ENCODE measurements at regions not wholly inside any gene's neighbourhood (a gene's known extent, or its start where the extent isn't known, plus 50 kb on each side); places are given as distances from the start of the nearest gene placed in this dataset.

- TF ChIP-seq ZNF274 (IDR thresholded peaks at IDR 0.05; ENCODE audit: low read depth, low read length), result no peak
- no peak for TF ChIP-seq YY1 (IDR thresholded peaks at IDR 0.05; ENCODE audit: extremely low read depth, insufficient replicate concordance, low read depth, low read length)
- TF ChIP-seq POLR2AphosphoS5 (IDR thresholded peaks at IDR 0.05; ENCODE audit: low read depth, low read length), result no peak
- TF ChIP-seq SP1 (IDR thresholded peaks at IDR 0.05; ENCODE audit: low read depth), result no peak
- no peak for TF ChIP-seq REST (IDR thresholded peaks at IDR 0.05; ENCODE audit: low read depth)
- TF ChIP-seq ZFX (IDR thresholded peaks at IDR 0.05), result no peak
- no peak for TF ChIP-seq CTCF (IDR thresholded peaks at IDR 0.05 in 2 of 3, conservative IDR thresholded peaks at IDR 0.05 in 1 of 3; ENCODE audit: borderline replicate concordance in 1 of 3, insufficient read depth in 1 of 3, low read depth in 2 of 3, low read length in 2 of 3)
- no peak for TF ChIP-seq CEBPB (IDR thresholded peaks at IDR 0.05; ENCODE audit: low read depth)
- TF ChIP-seq SRF (IDR thresholded peaks at IDR 0.05; ENCODE audit: low read depth), result no peak
- TF ChIP-seq EZH2 (IDR thresholded peaks at IDR 0.05), result no peak
- TF ChIP-seq ELF1 (IDR thresholded peaks at IDR 0.05; ENCODE audit: borderline replicate concordance, low read depth), result no peak
- no peak for TF ChIP-seq EZH2phosphoT487 (IDR thresholded peaks at IDR 0.05; ENCODE audit: borderline replicate concordance)
- TF ChIP-seq POLR2A (IDR thresholded peaks at IDR 0.05; ENCODE audit: borderline replicate concordance, extremely low read depth, insufficient read depth, insufficient read length), result no peak
- TF ChIP-seq ZBTB33 (IDR thresholded peaks at IDR 0.05; ENCODE audit: extremely low read depth, insufficient replicate concordance, low read length), result no peak
- no peak for TF ChIP-seq JUND (IDR thresholded peaks at IDR 0.05)
- no peak for TF ChIP-seq CBX3 (IDR thresholded peaks at IDR 0.05; ENCODE audit: low read depth)
- TF ChIP-seq EGR1 (IDR thresholded peaks at IDR 0.05; ENCODE audit: low read depth), result no peak
- Histone ChIP-seq H3K36me3 (ENCODE audit: control insufficient read depth in 1 of 2, insufficient read depth in 2 of 2, low read length in 2 of 2) (no peaks in the 10 kb centered on the region), H3K79me2 (ENCODE audit: insufficient read depth, low read length) (no peaks in the 10 kb centered on the region), H3K27ac (ENCODE audit: low read depth, low read length) (no peak overlapping the region), H3K4me1 (ENCODE audit: control insufficient read depth in 1 of 2, insufficient read depth in 2 of 2, low read length in 2 of 2) (no peaks in the 10 kb centered on the region), H4K20me1 (ENCODE audit: insufficient read depth) (no peaks in the 10 kb centered on the region), H2AFZ (ENCODE audit: low read depth, low read length, poor library complexity, severe bottlenecking) (no peak overlapping the region), H3K9me3 (ENCODE audit: control insufficient read depth in 1 of 2, insufficient read depth in 1 of 2, low read depth in 1 of 2, low read length in 2 of 2) (no peaks in the 10 kb centered on the region), H3K4me2 (ENCODE audit: low read length) (no peak overlapping the region), H3K9me2 (ENCODE audit: insufficient read depth) (no peaks in the 10 kb centered on the region), H3K27me3 (ENCODE audit: insufficient read depth, low read length) (no peaks in the 10 kb centered on the region), H3K4me3 (replicated peaks in 1 of 2; ENCODE audit: low read depth in 1 of 2, low read length in 2 of 2) (no peak overlapping the region), H3K9ac (ENCODE audit: low read length) (no peak overlapping the region)
- CTCF ChIA-PET, result no interaction called here
- RAD21 ChIA-PET (ENCODE audit: low non-redundant PET in 1 of 2, low total read pairs in 2 of 2, uncharacterized antibody in 2 of 2, unreplicated experiment in 2 of 2), result no interaction called here
- DNase-seq (ENCODE audit: low read depth, low spot score) (no peak), ATAC-seq (no peak)
- BruUV-seq (replicated peaks), result no TSS peak
- intact Hi-C loops (cut with micrococcal nuclease), result no loop called here
- POLR2A ChIA-PET, result no interaction called here
These were observed 300.5 kb downstream of the RAP2B start for GRCh38 chr3:153462545-153462944.

Measured in HCT116 (cell line).